Central memory CD4-positive, alpha-beta T cell (primary cell): ENCODE measurements at regions not wholly inside any gene's neighbourhood (a gene's known extent, or its start where the extent isn't known, plus 50 kb on each side); places are given as distances from the start of the nearest gene placed in this dataset.

Source experiments
- DNase-seq: peaks from one replicate; pipeline ENCODE4 v3.0.0; 2022

DNA sequence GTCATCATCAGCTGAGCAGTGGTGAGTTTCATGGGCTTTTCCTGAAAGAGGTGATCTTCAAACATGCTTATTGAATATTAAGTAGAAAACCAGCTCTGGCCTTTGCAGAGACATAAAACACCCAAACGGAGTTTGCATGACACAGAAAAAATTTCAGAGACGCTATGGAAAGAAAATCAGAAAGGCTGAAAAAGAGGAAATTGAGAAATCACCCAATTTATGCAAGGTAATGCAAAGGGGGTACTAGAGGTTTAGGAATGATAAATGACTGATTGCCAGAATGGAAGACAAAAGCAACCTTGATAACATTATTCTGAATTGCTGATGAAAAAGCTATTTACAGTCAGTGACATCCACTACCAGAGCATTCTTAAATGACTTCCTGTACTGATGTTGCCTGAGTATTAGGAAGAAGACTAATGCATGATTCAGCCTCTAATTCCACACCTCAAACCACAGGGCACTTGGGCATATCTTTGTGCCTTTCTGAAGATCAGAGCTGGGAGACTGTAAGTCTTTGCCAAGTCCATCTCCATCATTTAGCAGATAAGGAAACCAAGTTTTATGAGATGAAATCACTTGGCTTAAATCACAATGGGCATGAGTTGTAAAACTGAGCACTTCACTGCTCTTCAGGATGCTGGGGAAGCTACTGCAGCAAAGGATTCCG, 565.7 kb downstream of the PPARGC1A start:
- DNase-seq: no peak

DNA sequence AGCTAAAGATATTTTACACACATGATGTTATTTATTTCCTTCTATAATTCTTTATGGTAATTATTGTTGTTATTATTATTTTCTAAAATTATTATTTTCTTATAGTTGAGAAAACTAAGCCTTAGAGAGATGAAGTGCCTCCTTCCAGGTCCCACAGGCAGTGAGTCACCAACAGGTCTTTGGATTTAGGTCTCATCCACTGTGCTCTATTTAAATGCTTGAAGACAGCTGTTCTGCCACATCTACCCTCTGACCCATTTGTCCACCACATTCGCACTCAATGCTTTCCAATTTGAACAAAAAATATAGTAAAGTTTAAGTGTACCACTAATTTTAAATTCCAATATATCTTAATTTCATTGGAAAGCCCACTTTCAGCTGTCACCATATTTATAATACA, 566.4 kb downstream of the PPARGC1A start:
- no peak for DNase-seq

DNA sequence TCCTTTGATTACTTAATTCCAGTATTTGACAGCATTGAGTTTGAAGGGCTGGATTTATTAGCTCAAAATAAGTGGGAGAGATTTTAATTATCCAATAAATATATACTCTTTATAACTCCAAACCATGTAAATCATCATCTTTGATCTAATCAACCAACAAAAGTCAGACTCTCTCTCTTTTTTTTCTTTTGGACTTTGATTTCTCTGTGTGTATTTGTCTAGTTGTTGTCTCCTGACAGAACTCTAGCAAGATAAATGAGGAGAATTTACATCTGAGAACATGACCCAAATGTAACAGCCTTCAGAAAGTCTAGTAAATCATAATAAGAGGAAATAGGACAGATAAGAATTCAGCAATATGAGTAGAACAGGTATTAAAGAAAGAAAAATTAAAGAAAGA, 567.1 kb downstream of the PPARGC1A start:
- no peak for DNase-seq

DNA sequence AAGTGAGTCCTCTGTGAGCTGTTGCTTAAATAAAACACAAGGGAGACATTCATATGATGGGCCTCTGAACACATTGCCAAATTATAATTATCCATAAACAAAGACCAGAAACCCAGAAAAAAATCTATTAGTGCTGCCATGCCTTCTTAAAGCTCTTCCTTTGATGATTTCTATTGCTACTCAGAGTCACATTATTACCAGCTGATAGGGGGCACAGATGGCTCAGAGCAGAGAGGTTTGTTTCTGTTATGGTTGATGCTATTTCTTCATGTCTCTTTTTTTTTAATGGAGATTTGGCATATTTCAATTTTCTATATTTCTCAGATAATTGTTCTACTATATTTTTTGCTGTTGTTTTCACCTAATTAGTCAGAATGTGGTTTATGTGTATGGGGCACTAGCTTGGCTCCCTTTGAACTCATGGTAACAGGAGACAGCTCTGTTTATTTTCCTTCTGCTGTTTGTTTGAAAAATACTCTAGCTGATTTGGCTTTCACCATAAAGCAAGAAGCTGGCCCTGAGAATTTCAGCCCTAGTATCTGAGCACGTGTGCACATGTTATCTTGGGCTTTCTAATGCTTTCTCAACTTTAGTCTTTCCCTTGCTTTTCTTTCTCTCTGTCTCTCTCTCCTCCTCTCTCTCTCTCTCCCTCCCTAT, 568.8 kb downstream of the PPARGC1A start:
- no peak for DNase-seq

DNA sequence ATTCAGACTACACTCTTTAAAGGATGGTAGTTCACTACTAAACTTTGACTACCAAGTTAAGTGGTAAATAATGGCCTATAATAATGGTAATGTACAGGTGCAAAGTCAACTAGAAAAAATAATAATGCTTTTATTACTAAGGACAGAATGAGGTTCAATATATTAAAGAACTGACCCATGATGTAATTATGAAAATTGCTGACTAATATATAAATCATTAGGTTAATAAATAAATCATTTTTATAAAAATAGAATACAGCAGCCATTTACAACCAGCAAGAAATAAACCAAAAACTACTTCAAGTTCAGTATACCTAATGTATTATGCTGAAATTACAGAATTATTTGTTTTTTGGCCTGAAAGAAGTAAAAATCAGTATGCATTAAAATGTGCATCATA, 577.2 kb downstream of the PPARGC1A start:
- no peak for DNase-seq

DNA sequence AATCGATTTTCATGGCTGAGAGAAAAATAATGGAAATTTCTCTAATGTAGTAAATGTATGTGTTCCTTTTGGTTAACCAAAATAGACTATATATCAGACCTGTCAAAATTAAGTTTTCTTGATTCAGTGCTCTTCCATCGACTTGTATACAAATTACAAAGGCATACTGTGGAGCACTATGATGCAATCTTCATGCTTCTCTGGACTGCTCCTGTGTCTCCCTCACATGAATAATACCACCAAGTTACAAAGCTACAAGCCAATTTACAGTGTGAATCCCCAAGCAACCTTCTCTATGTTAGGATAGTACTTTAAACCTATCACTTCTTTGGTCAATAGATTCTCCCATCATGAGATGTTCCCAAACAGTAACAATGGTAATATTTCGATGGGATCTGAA, 577.9 kb downstream of the PPARGC1A start:
- no peak for DNase-seq

DNA sequence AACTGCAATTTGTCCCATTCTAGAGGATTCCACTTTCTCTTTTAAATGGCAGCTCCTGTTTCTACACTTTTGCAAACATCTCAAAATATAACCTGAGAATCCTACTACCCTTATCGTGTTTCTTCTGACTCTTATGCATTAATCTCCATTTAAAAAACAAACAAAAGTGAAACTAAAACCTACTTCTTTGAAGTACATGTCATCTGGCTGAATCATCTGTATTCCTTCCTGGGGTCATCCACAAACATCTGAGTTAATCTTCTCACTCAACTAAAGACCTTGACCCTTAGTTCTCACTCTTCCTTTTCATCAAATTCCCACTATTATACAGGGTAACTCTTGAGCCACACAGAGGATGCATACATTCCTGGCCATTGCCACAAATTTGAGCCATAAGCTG, 584.8 kb downstream of the PPARGC1A start:
- no peak for DNase-seq

DNA sequence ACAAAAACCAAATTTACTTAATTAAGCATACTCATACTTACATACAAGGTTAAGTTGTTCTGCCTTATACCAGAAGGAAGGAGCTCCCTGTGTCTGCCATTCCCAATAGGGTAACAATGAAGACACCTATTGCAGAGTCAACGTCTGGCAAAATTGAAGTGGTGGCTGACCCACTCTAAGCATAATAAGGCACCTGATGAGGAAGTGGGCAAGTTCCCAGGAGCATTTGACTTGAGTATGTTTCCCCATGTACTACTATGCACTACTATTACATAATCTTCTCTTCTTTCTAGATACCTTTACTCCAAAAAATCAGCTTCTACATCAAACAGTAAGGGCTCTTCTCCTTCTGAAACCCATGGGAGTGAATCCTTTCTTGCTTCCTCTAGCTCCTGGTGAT, 591.5 kb downstream of the PPARGC1A start:
- no peak for DNase-seq

DNA sequence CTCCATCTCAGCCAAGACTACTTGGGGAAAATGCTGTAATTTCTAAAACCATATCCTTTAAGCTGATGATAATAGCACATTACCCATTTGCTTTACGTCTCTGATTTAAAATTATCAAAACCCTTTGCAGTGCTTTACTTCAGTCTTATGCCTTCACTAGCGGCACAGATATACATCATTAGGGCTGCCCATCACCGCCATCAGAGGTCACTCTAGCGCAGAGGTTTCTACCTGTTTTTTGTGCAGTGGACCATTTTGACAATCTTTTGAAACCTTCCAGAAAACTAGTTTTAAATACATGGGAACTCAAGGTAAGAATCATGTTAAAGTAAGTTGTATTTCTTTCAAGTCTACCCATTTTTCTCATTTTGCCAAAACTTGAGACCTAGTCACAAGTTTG, 592.5 kb downstream of the PPARGC1A start:
- no peak for DNase-seq

DNA sequence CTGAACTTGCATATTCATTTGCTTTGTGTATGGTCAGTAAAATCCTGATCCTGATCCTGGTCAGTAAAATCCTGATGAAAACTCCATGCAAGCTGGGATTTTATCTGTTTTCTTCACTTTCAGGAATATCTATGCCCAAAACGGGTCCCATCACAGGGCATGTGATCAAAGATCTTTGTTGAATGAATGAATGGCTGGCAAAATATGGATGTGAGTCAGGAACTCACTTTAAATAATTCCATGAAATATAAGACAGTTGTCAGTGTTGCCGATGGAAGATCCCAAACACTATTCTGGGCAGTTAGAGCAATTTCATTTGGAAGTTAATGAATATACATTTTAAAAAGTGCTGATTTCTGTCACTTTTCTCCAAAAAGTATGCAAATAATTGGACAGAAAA, 598.4 kb downstream of the GBA3 start:
- no peak for DNase-seq

DNA sequence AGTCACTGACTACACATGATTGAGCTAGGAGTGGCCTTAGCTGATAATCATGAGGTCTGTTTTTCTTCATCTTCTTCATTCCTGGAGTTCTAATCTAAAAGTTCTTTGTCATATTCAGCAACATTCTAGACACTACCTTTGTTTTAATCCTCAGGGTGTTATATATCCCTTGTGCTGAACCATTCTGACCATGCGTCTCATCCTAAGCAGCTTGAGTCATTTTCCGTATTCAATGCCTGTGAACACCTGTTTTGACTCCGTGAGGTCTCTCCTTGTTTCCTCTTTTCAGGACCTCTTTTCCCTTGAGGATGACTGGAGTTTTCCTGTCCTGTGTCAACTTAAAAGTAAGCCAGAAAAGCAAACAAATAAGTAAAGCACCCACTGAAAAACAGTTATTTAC, 597.9 kb downstream of the GBA3 start:
- DNase-seq: no peak

DNA sequence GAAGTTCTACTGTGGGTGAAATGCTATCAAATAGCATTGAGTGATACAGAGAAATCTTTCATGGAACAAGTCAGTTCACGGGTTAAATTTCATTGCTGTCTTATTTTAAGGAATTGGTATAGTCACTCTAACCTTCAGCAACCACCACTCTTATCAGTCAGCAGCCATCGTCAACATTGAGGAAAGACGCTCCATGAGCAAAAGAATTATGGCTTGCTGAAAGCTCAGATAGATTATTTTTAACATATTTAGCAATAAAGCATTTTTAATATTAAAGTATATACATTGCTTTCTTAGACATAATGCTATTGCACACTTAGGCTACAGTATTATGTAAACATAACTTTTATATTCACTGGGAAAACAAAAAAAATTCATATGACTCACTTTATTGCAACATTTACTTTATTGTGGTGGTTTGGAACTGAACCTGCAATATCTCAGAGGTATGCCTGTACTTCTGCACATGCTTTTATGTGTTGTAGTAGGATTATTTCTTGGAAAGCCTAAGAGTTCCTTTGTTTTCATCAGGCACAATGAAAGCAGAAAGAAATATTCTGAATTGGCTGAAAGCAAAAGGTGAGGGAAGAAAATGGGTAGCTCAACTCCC, 586.7 kb downstream of the GBA3 start:
- DNase-seq: no peak

DNA sequence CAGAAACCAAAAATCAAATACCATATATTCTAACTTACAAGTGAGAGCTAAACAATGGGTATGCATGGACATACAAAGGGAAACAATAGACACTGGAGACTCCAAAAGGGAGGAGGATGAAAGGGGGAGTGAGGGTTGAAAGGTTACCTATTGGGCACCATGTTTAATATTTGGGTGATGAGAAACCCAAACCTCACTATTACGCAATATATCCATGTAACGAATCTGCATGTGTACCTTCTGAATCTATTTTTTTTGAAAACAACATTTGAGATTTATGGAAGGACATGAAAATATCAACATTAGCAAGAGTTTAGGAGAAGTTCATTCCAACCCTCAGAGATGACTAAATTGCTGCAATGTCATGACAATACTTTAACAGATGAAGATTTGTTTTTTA, 586.1 kb downstream of the GBA3 start:
- no peak for DNase-seq

DNA sequence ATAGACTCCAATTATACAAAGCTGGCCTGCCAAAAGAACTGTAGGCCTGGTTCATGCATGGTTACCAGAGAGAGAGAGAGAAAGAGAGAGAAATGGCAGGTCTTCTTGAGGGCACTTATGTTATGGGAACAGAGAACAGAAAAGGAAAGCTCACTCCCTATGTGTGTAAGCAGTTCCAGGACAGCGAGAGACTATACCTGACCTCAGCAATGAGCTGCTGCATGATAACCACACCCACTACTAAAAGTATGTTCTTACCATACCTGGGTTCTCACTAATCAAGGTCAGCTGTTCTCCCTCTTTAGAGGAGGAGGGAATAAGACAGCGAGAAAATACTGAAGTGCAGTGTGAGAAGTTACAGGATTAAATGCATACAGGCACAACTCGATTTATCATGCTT, 583.3 kb downstream of the GBA3 start:
- DNase-seq: no peak

DNA sequence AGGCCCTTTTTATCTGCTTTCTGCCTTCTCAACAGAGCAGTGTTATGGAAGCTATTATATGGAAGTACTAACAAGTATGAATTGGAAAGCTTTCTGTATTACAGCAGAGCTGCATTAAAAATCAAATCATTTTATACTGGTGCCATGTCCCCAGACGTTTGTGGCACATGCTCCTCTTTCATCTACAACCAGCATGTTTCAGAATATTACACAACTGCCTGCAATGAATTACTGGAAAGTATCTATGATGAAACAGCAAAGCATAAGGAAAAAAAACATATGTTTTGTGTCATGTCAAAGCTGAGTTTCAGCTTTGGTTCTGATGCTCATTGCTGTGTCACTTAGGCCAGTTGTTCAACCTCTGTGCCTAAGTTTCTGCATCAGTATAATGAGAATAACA, 576.8 kb downstream of the GBA3 start:
- no peak for DNase-seq

DNA sequence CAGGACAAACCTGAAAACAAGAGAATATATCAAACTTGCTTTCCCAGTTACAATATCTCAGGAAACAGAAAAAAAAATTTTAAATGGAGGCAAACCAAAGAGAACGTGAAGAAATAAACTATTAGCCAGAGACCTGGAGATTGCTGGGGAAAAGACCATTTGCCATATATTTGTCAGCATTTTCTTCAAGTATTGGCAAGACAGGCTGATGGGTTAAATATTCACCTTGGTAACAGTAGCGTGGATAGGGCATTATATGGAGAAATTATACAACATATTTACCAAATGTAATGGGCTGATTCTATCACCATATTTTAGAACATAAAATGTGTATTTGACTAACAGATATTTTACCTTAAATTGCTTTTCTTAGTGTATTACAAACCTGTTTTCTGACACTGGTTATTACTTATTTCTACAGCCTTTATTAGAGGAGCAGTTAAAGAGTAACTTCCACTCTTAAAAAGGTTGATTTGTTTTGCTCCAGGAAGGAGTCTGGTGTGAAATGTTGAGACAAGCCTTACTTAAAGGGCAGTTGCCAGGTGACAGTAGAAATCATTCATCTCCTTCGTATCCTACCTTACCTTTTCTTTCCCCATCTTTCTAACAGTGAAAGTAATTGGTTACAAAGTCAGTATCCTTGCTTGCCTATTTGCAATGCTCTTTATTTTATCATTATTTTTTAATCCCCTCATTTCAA, 575.5 kb downstream of the GBA3 start:
- no peak for DNase-seq

DNA sequence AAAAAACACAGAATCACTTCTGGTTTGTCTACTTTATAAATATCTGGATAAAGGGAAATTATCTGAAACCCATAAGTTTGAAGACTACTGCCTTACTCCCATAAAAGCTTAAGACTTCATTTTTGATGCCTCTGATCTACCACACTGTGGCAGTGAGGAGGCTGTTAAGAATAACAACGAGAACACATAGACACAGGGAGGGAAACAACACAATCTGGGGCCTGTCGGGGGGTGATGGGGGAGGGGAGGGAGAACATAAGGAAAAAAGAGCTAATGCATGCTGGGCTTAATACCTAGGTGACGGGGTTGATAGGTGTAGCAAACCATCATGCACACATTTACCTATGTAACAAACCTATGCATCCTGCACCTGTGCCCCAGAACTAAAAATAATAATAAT, 573.7 kb downstream of the GBA3 start:
- no peak for DNase-seq

DNA sequence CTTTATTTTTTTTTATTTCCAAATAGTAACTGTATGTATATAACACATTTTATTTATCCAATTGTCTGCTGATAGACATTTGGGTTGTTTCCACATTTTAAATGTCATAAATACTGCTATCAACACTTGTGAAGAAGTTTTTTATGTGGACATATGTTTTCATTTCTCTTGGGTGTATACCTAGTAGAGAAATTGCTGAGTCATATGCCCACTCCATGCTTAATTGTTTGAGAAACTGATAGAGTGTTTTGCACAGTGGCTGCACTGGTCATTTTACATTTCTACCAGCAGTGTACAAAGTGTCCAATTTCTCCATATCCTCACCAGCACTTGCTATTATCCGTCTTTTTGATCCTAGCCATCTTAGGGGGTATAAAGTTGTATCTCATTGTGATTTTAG, 567.8 kb downstream of the GBA3 start:
- DNase-seq: no peak

DNA sequence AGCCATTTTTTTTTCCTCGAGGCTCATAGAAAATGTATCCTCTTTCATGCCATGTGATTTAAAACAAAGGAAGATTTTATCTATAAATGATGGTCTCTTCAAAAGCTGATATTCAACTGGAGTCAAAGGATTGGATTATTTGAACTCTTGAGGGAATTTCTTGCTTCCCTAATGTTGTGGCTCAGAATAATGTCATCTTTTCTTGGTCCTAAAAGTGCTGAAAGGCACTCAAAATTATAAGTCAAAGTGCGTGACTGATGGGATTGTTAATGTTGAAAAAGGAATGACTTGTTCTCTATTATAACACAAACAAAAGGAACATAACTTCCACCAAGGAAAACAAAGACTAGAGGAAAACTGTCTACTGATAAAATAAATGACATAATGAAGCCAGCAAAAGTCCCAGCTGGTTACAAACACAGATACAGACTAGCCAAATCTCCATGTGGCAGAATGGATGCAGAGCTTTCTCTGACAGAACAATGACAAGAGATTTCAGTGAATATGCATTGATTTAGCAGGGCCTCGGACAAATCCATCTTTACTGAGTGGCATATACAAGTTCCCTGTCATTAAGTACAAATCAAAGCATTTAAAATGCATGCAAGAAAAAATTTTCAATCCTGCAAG, 552.6 kb downstream of the GBA3 start:
- no peak for DNase-seq

DNA sequence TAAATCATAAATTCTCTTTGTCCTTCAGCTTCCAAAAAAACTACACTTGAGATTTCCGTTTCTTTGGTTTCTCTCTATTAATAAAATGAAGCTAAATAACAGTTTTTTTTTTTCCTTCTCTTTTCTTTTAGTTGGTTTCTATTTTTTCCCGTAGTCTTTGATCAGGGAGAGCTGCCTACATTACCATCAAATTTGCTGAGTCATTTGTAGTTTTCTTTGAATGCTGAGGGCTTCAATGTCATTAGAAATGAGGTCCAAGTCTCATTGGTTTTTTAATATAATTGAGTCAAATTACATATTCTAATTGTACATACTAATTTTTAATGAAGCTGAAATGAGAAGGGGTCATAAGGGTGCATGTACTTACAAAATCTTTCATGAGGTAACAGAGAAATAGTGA, 550.2 kb downstream of the GBA3 start:
- no peak for DNase-seq

DNA sequence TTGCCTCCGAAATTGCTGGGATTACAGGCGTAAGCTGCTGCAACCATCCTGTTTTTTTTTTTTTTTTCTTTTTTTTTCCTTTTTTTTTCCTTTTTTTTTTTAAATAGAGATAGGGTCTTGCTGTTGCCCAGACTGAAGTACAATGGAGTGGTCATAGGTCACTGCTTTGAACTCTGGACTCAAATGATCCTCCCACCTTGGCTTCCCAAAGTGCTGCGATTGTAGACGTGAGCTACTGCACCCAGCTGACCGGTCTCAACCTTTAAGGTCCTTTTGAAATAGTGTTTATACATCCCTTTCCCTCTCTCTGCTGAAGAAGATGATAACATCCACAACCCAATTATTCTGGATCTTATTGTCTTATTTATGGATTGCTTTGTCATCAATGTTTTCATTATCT, 548.7 kb downstream of the GBA3 start:
- DNase-seq: no peak

DNA sequence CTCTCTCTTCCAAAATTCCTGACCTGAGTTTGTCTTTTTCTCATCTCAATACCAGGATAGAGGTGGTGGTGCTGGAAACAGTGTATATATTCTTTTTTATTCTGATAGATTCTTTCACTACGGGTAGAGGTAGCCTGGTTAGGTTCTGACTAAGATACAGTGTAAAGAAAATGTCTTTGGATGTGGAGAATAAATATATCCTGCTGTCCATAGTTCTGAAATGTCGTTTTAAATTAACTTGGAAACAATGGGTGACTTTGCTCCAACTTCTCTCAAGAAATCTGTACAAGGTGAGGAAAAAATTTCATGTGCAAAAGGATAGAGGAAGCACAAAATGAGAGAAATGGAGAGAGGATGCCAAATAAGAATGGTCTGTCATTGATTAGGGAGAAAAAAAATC, 546.1 kb downstream of the GBA3 start:
- DNase-seq: no peak

DNA sequence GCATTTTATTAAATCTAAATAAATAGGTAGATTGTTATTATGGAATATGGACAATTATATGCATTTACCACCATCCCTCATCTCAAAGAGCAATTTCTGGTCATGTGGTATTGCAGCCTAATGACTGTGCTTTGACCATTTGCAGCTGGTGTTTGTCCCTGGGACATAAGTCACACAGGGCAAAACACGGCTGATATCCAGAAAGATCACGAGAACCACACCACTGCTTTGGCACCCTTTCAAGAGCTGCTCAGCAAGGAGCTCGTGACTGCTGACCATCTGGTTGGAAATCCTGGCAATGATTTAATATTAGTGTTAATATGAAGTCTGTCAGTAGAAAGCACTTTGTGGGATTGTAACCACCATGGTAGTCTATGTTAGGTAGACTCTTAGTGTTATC, 545.0 kb downstream of the GBA3 start:
- no peak for DNase-seq
